ENCODE measurements at regions not wholly inside any gene's neighbourhood (a gene's known extent, or its start where the extent isn't known, plus 50 kb on each side); places are given as distances from the start of the nearest gene placed in this dataset.

DNA sequence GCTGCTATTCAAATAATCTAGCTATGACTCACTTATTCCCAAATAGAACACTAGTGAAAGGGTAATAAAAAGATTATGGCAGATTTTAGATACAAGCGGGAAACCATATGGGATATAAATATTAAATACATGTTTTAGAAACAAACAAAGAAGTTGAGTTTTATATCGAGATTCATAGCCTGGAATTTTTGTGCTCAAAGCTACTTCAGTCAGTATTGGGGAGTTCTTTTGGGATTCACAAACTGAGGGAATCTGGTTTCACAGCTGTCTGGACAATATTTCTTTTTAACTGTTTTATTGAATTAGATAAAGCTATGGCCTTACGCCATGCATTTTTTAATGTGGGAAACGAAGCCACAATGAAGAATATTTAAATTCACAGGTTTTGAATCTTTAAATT is 257.1 kb upstream of the PCDH20 start:
- no peaks in the 10 kb centered on the region for H3K36me3 ChIP-seq (ENCODE audit: insufficient read depth, low read length)
- H3K27me3 ChIP-seq (ENCODE audit: insufficient read depth, low read length): no peaks in the 10 kb centered on the region
- no peak overlapping the region for H3K27ac ChIP-seq (ENCODE audit: low read depth, low read length)
- H3K79me2 ChIP-seq (ENCODE audit: control insufficient read depth, insufficient read depth, low read length, unreplicated experiment): no peaks in the 10 kb centered on the region
- no peaks in the 10 kb centered on the region for H3K4me1 ChIP-seq (ENCODE audit: control insufficient read depth, insufficient read depth, low read length, unreplicated experiment)
- no peak overlapping the region for H3K4me3 ChIP-seq (ENCODE audit: low read depth, low read length)
- no peak overlapping the region for H2AFZ ChIP-seq (ENCODE audit: low read length, unreplicated experiment)

DNA sequence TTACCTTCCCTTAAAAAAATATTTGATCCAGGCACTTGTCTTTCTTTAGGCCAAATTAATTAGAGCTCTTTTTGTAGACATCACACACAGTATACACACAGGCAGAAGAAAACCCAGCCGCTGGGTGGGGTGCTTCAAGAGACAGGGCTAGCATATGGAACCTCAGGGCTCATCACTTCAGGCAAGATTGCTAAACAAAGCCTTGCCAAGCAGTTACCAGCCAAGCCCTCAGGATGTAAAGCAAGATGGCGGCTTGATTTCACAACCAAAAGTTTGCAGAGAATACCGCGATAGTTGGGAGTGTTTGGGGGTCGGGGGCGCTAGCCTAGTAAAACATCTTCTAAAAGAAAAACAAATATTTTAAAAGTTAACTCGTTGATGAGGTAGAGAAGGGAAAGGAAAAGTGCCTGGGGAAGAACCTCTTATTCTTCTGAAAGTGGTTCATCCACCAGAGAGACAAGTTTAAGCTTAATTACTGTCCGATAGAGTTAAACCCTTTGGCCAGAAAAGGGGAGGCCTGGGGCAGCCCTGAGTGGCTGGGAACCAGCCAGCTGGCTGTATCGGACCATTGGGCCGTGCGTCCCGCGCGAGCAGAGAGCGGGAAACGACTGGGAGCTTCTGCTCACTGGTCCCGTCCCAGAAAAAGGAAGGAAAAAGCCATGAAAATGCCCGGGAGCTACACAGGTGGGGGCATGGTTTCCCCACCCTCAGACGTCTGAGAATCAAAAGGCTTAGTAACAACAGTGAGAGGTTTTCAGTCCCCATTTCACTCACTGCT is 254.9 kb upstream of the PCDH20 start:
- no peak overlapping the region for H2AFZ ChIP-seq (ENCODE audit: low read length, unreplicated experiment)
- no peaks in the 10 kb centered on the region for H3K79me2 ChIP-seq (ENCODE audit: control insufficient read depth, insufficient read depth, low read length, unreplicated experiment)
- H3K27ac ChIP-seq (ENCODE audit: low read depth, low read length): no peak overlapping the region
- no peaks in the 10 kb centered on the region for H3K36me3 ChIP-seq (ENCODE audit: insufficient read depth, low read length)
- no peaks in the 10 kb centered on the region for H3K4me1 ChIP-seq (ENCODE audit: control insufficient read depth, insufficient read depth, low read length, unreplicated experiment)
- H3K4me3 ChIP-seq (ENCODE audit: low read depth, low read length): no peak overlapping the region
- H3K27me3 ChIP-seq (ENCODE audit: insufficient read depth, low read length): no peaks in the 10 kb centered on the region

DNA sequence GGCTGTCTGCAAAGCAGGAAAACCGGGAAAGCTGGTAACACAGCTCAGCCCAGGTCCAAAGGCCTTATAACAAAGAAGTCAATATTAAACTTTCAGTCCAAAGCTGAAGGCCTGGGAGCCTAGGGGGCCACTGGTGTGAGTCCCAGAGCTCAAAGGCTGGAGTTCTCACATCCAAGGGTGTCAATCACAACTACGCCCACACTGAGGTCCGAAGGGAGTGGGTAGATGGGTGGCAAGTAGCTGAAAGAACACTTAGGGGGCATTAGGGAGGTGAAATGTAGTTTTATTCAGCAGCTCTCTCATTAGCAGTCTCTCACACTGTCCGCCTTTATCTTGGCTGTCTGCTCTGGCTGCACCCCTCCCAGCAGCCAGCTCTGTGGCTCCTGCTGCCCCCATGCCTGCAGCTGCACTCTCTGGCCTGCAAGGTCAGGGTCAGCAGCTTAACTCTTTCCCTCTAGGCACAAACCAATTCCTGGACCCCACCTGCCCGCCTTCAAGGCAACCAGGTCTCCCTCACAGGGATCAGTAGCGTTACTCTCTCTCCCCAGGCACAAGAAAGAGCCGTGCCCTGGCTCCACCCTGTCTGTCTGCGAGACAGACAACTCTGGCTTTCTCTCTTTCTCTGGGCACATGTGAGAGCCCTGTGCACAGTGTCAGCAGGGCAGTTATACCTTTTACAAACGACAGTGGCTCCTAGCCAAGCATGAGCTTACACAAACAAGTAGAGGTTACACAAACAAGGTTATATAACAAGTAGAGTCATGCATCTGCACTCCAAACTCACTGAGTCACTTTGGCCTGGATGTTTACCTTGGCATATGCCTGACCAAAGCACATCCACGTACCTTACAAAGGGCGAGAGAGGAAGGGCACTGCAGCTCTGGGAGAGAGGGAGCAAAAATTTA is 249.4 kb upstream of the PCDH20 start:
- no peaks in the 10 kb centered on the region for H3K36me3 ChIP-seq (ENCODE audit: insufficient read depth, low read length)
- no peak overlapping the region for H2AFZ ChIP-seq (ENCODE audit: low read length, unreplicated experiment)
- H3K27me3 ChIP-seq (ENCODE audit: insufficient read depth, low read length): no peaks in the 10 kb centered on the region
- H3K27ac ChIP-seq (ENCODE audit: low read depth, low read length): no peak overlapping the region
- no peak overlapping the region for H3K4me3 ChIP-seq (ENCODE audit: low read depth, low read length)
- no peaks in the 10 kb centered on the region for H3K4me1 ChIP-seq (ENCODE audit: control insufficient read depth, insufficient read depth, low read length, unreplicated experiment)
- no peaks in the 10 kb centered on the region for H3K79me2 ChIP-seq (ENCODE audit: control insufficient read depth, insufficient read depth, low read length, unreplicated experiment)

DNA sequence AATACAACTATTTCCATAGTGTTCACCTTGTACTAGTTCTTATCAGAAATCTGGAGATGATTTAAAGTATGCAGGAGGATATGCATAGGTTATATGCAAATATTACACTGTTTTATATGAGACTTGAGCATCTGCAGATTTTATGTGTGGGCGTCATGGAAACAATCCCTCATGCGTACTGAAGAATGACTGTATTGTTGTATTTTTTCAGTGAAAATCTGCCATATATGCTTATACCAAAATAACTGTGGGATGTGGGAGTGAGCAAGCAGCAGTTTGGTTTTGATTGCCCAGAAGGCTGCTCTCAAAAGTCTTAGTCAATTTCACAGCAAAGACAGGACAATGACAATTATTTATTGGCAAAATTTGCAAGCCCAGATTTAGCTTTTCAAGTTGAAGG is 238.8 kb upstream of the PCDH20 start:
- H2AFZ ChIP-seq (ENCODE audit: low read length, unreplicated experiment): no peak overlapping the region
- H3K4me3 ChIP-seq (ENCODE audit: low read depth, low read length): no peak overlapping the region
- no peaks in the 10 kb centered on the region for H3K4me1 ChIP-seq (ENCODE audit: control insufficient read depth, insufficient read depth, low read length, unreplicated experiment)
- H3K79me2 ChIP-seq (ENCODE audit: control insufficient read depth, insufficient read depth, low read length, unreplicated experiment): no peaks in the 10 kb centered on the region
- no peaks in the 10 kb centered on the region for H3K27me3 ChIP-seq (ENCODE audit: insufficient read depth, low read length)
- no peaks in the 10 kb centered on the region for H3K36me3 ChIP-seq (ENCODE audit: insufficient read depth, low read length)
- H3K27ac ChIP-seq (ENCODE audit: low read depth, low read length): no peak overlapping the region

DNA sequence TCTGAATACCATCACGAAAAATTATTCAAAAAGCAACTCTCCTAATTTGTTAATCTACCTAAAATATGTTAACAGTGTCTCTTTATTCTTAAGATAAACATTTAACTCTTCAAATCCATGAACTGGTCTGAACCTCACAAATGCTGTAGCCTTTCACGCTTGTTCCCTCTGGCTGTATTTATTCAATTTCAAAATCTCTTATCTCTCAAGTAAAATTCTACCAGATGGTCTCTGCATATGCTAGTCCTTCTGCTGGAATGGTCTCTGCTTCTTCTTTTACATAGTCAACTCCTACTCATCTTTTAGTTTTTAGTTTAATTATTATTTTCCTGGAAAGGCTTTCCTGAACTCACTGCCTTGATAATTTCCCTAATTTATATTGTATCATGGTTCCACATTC is 232.9 kb upstream of the PCDH20 start:
- no peak overlapping the region for H3K4me3 ChIP-seq (ENCODE audit: low read depth, low read length)
- no peaks in the 10 kb centered on the region for H3K36me3 ChIP-seq (ENCODE audit: insufficient read depth, low read length)
- H3K27ac ChIP-seq (ENCODE audit: low read depth, low read length): no peak overlapping the region
- no peak overlapping the region for H2AFZ ChIP-seq (ENCODE audit: low read length, unreplicated experiment)
- no peaks in the 10 kb centered on the region for H3K27me3 ChIP-seq (ENCODE audit: insufficient read depth, low read length)
- no peaks in the 10 kb centered on the region for H3K4me1 ChIP-seq (ENCODE audit: control insufficient read depth, insufficient read depth, low read length, unreplicated experiment)
- no peaks in the 10 kb centered on the region for H3K79me2 ChIP-seq (ENCODE audit: control insufficient read depth, insufficient read depth, low read length, unreplicated experiment)

DNA sequence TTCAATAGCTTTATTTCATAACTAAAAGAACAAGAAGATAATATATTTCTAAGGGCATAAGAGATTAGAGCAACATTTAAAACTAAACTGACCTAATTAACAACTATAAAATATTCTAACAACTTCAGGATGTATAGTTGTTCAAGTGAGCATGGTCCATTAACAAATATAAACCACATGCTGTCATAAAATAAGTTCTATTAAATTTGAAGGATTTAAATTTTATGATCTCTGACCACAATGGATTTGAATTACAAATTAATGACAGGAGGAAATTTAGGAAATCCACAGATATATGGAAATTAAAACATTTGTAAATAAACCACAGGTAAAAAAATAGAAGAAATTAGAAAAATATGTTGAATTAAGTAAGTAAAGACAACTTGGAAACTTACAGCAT is 196.5 kb upstream of the PCDH20 start:
- Histone ChIP-seq H2AFZ (ENCODE audit: low read length, unreplicated experiment) (no peak overlapping the region), H3K4me1 (ENCODE audit: control insufficient read depth, insufficient read depth, low read length, unreplicated experiment) (no peaks in the 10 kb centered on the region), H3K36me3 (ENCODE audit: insufficient read depth, low read length) (no peaks in the 10 kb centered on the region), H3K27me3 (ENCODE audit: insufficient read depth, low read length) (no peaks in the 10 kb centered on the region), H3K4me3 (ENCODE audit: low read depth, low read length) (no peak overlapping the region), H3K27ac (ENCODE audit: low read depth, low read length) (no peak overlapping the region), H3K79me2 (ENCODE audit: control insufficient read depth, insufficient read depth, low read length, unreplicated experiment) (no peaks in the 10 kb centered on the region)

DNA sequence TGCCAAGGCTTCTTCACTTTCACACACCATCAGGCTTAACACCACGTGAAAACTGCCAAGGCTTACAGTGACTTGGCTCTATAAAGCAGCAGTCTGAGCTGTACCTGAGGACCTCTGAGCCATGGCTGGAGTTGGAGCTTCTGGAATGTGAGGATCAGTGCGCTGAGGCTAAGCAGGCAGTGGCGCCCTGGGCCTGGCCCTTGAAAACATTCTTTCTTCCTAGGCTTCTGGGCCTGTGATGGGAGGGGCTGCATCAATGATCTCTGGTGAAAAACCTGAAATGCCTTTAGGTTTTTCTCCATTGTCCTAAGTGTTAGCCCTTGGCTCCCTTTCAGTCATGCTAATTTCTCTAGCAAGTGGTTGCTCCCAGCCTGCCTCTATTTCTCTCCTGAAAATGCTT is 192.5 kb upstream of the PCDH20 start:
- H3K4me1 ChIP-seq (ENCODE audit: control insufficient read depth, insufficient read depth, low read length, unreplicated experiment): no peaks in the 10 kb centered on the region
- H3K27me3 ChIP-seq (ENCODE audit: insufficient read depth, low read length): no peaks in the 10 kb centered on the region
- H3K36me3 ChIP-seq (ENCODE audit: insufficient read depth, low read length): no peaks in the 10 kb centered on the region
- H2AFZ ChIP-seq (ENCODE audit: low read length, unreplicated experiment): no peak overlapping the region
- no peak overlapping the region for H3K27ac ChIP-seq (ENCODE audit: low read depth, low read length)
- H3K4me3 ChIP-seq (ENCODE audit: low read depth, low read length): no peak overlapping the region
- no peaks in the 10 kb centered on the region for H3K79me2 ChIP-seq (ENCODE audit: control insufficient read depth, insufficient read depth, low read length, unreplicated experiment)

DNA sequence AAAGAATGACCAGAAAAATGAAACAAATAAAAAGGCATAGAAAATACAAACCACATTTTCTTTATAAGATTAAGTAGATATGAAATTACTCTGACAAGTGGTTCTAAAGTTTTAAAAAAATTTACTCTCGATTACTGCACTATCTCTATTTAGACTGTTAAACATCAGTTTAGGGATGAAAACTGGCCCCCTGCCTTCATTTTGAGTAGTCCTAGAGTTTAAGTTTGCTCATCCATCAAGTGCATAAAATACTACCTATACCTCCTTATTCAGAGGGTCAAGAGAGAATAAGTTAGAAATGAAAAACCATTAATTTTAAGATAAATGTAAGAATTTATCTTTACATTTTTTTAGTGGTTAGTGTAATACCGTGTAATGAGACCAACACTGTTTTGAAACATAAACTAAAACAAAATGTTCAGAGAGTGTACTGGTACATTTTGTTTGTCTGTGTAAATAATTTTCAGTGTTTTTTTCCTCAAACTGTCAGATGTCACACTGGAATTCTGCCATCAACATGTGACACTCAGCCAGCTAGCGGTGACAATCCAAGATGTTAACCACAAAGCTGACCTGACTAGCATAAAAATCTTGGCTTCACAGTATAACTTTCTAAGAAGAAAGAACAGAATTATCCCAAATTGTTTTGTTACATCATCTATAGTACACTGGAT is 184.8 kb upstream of the PCDH20 start:
- Histone ChIP-seq H3K4me3 (ENCODE audit: low read depth, low read length) (no peak overlapping the region), H3K36me3 (ENCODE audit: insufficient read depth, low read length) (no peaks in the 10 kb centered on the region), H3K27ac (ENCODE audit: low read depth, low read length) (no peak overlapping the region), H3K4me1 (ENCODE audit: control insufficient read depth, insufficient read depth, low read length, unreplicated experiment) (no peaks in the 10 kb centered on the region), H3K27me3 (ENCODE audit: insufficient read depth, low read length) (no peaks in the 10 kb centered on the region), H2AFZ (ENCODE audit: low read length, unreplicated experiment) (no peak overlapping the region), H3K79me2 (ENCODE audit: control insufficient read depth, insufficient read depth, low read length, unreplicated experiment) (no peaks in the 10 kb centered on the region)

DNA sequence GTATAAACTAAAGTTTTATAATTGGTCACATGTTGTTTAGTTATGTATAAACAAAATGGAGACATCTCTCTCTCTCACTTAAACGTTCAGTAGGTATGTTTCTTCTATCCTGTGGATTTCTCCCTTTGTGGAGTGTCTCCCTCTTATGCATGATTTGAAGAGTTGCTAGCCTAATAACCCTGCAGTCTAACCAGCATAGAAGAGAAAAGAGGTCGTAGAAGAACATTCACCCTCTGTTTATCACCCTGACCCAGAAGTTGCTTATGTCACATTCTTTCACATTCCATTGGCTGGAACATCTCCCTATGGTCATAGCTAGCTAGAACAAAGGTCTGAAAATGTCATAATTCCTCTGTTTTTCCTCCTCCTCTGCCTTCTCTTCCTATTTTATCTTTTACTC is 176.8 kb upstream of the PCDH20 start:
- no peaks in the 10 kb centered on the region for H3K4me1 ChIP-seq (ENCODE audit: control insufficient read depth, insufficient read depth, low read length, unreplicated experiment)
- H2AFZ ChIP-seq (ENCODE audit: low read length, unreplicated experiment): no peak overlapping the region
- no peaks in the 10 kb centered on the region for H3K36me3 ChIP-seq (ENCODE audit: insufficient read depth, low read length)
- no peak overlapping the region for H3K4me3 ChIP-seq (ENCODE audit: low read depth, low read length)
- H3K27me3 ChIP-seq (ENCODE audit: insufficient read depth, low read length): no peaks in the 10 kb centered on the region
- no peaks in the 10 kb centered on the region for H3K79me2 ChIP-seq (ENCODE audit: control insufficient read depth, insufficient read depth, low read length, unreplicated experiment)
- H3K27ac ChIP-seq (ENCODE audit: low read depth, low read length): no peak overlapping the region

DNA sequence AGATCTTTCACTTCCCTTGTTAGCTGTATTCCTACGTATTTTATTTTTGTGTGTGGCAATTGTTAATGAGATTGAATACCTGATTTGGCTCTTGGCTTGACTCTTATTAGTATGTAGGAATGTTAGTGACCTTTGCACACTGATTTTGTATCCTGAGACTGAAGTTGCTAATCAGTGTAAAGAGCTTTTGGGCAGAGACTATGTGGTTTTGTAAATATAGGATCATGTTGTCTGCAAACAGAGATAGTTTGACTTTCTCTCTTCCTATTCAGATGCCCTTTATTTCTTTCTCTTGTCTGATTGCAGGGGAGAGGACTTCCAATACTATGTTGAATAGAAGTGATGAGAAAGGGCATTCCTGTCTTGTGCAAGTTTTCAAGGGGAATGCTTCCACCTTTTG is 160.3 kb upstream of the PCDH20 start:
- Histone ChIP-seq H3K4me1 (ENCODE audit: control insufficient read depth, insufficient read depth, low read length, unreplicated experiment) (no peaks in the 10 kb centered on the region), H3K27ac (ENCODE audit: low read depth, low read length) (no peak overlapping the region), H3K27me3 (ENCODE audit: insufficient read depth, low read length) (no peaks in the 10 kb centered on the region), H2AFZ (ENCODE audit: low read length, unreplicated experiment) (no peak overlapping the region), H3K79me2 (ENCODE audit: control insufficient read depth, insufficient read depth, low read length, unreplicated experiment) (no peaks in the 10 kb centered on the region), H3K36me3 (ENCODE audit: insufficient read depth, low read length) (no peaks in the 10 kb centered on the region), H3K4me3 (ENCODE audit: low read depth, low read length) (no peak overlapping the region)

Measured in ACC112 (cell line).